ENCODE measurements at regions not wholly inside any gene's neighbourhood (a gene's known extent, or its start where the extent isn't known, plus 50 kb on each side); places are given as distances from the start of the nearest gene placed in this dataset.

DNA sequence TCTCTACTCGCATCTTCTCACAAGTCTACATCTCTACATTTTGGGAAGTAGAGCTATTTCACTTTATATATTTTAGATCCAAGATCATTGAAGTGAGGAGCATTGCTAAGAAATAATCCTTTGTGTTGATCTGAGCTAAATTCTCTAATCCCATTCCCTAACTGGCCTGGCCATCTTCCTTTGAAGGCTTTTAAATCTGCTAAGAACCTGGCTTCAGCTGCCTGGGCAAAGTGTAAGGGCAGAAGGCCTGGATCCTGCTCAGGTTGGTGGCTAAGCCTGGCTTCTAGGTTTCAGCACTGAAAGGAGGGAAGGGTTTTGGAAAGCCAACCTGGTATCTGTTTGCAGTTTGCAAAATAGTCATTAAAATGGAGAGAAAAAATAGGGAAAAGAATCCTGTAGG lies 167.6 kb downstream of the BRINP2 start:
- DNase-seq (ENCODE audit: low spot score): peak; percentile 43

DNA sequence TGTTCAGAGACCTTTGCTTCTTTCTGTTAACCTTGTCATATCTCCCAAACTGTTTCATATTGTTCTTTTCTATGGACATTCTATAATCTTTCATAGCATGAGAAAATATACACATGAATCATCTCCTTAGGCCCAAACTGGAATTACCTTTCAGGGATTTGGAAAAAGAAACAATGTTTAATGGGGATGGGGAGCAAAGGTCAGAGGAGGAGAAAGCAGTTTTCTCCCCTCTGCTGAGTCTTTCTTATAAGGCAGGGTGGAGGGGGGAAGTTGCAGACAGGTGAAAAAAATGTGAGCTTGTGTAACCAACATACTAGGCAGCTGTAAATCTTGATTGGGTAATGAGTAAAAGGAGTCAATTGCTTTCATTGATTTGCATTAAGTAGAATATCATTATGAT lies 164.1 kb downstream of the BRINP2 start:
- DNase-seq (ENCODE audit: low spot score): no peak

DNA sequence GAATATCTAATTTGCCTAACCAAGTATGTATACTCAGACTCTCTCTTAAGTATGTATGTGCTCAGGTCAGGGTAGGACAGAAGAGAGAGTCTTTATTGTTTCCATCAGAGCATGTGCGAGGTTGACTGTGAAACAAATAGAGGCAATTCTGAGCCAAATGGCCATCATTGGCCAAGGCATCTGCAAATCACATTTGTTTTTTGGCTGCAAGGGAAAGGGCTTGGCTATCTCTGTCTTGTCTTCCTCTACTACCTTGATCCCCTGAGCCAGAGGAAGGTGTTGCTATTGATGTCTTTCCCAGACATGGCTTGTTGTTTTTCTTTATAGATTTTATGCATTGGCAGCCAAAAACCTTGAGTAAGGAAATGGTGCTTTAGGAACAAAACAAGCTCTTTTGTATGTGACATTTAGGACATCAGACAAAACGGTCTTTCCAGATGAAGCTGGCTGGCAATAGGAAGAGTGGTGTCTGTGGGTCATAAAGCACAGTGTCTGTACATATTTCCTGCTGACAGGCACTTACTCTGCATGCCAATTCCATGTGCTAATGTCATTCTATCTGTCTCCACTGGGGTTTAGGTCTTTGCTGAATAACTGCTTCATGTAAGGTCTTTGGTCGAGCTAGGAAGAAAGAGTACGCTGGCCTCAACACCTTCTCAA lies 163.3 kb downstream of the BRINP2 start:
- no peak for DNase-seq (ENCODE audit: low spot score)

All from D341Med (cell line).